OCI-M2 (cell line): ENCODE measurements at regions not wholly inside any gene's neighbourhood (a gene's known extent, or its start where the extent isn't known, plus 50 kb on each side); places are given as distances from the start of the nearest gene placed in this dataset.

Source experiments
- DNase-seq: peaks from one replicate; lab custom pipeline; 2025; ENCODE audit not compliant: unreplicated experiment; lab: John Stamatoyannopoulos, UW

GRCh38 chr2:120933693-120934573 lies 198.3 kb downstream of the GLI2 start:
- DNase-seq, result no peak

DNA sequence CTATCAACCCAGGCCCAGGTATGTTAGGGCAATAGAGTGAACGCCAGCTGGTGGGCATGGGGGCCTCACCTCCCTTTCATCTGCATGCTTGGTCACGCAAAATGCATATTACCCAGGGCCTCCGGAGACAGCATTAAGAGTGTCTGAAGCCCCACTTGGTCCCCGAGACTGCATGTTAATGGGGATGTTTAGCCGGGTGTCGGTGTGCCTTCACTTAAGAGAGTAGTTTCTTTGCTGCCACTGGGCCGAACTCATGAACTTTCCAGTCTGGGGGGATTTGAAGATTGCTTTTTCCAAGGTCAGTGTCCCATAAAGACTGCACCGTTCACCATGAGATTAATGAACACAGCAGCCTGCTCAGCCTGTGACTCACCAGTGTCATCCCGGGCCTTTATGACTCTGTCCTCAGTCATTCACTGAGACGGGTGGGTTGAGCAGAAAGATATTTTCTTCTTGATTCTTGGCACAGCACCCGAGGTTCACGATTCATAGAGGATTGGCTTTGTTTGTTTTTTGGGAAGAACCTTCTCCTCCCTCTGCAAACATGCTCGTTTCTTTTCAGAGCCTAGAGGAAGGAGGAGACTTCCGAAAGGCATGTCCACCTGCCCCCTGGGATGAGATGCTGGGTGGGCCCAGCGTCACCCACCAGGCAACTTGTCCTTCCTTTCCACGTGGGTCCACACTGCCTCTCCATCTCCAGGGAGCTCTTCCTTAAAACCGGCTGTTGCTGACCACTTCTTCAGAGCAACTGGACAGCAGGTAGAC lies 199.1 kb downstream of the GLI2 start:
- DNase-seq, result no peak

DNA sequence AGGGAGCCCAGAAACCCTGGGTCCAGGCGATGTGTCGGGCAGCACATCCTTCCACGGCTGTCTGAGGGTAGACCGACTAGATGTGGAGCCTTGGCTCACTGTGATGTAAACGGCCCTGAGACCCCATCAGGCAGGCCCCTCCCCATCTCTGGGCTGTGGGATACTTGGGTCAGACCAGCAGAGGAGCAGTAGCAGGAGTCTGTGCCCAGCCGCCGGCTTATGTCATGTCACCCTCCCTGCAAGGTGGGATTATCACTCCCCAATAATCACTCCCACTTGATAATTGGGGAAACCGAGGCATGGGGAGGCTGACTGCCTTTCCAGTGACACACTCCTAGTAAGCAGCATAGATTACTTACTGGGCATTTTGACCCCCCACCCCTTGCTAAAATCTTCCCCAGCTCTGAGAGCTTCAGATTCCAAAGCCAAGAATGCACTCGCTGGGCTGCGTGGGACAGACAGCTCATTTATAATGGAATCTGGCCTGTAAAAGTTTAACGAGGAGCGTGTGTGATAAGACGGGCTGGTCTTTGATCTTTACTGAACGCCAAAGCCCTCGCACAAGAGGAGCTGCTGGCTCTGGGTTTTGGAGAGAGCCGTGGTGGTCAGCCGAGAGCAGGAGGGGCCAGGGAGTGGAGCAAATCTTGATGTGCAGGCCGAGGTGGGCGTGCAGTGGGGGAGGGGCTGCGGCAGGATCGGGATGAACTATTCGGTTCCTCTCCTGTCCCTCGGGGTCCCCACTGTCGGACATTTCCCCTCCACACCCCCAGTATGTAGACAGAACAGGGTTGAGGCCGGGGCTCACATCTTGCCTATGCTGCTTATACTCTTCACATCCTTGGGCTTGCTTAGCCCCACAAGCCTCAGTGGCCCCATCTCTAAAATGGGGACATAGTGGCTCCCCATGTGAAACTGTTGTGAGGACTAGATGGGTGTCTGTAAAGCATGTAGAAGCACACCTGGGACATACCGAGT lies 200.0 kb downstream of the GLI2 start:
- no peak for DNase-seq

GRCh38 chr2:120936476-120937334 lies 201.0 kb downstream of the GLI2 start:
- DNase-seq, result no peak

GRCh38 chr2:120937686-120938044 lies 202.0 kb downstream of the GLI2 start:
- DNase-seq, result no peak

GRCh38 chr2:120938045-120938771 lies 202.5 kb downstream of the GLI2 start:
- no peak for DNase-seq

DNA sequence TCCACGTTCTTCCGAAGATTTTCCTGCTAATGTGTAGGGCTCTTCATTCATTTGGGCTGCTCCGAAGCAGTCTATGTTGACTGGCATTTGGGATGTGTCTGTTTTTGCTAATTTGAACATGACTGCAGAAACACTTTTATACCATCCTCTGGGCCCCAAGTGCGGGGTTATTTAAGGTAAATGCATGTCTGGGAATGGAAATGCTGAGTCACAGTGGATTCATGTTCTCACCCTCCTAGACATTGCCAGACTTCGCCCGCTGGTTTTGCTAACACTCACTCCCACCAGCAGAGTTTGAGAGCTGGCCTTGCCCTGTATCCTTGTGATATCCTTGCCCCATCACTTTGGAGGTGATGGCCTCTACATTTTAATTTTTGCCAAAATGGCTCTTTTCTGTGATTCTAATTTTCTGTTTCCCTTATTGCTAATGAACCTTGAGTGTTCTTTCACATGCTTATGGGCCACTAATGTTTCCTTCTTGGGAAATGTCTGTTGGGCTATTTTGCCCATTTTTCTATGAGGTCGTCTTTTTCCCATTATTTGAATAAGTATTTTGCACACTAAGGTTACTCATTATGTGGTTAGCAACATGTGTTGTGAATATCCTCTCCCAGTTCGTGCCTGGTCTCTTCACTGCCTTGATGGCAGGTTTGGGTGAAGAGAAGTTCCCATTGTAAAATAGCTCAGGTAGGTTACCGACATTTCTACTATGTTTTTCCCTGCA lies 204.1 kb downstream of the GLI2 start:
- no peak for DNase-seq

GRCh38 chr2:120940319-120940696 lies 204.6 kb downstream of the GLI2 start:
- DNase-seq, result no peak

- no peak for DNase-seq
Observed at GRCh38 chr2:120940726-120941256, 205.1 kb downstream of the GLI2 start.

GRCh38 chr2:120941571-120942120 lies 206.0 kb downstream of the GLI2 start:
- DNase-seq, result no peak

- no peak for DNase-seq
Observed at GRCh38 chr2:120942658-120943057, 207.0 kb downstream of the GLI2 start.

GRCh38 chr2:120943403-120944034 lies 207.9 kb downstream of the GLI2 start:
- no peak for DNase-seq

- DNase-seq, result no peak
Observed at GRCh38 chr2:120944575-120944974, 208.9 kb downstream of the GLI2 start.

GRCh38 chr2:120945091-120945490 lies 209.4 kb downstream of the GLI2 start:
- DNase-seq, result no peak

GRCh38 chr2:120945832-120946499 lies 210.3 kb downstream of the GLI2 start:
- no peak for DNase-seq

DNA sequence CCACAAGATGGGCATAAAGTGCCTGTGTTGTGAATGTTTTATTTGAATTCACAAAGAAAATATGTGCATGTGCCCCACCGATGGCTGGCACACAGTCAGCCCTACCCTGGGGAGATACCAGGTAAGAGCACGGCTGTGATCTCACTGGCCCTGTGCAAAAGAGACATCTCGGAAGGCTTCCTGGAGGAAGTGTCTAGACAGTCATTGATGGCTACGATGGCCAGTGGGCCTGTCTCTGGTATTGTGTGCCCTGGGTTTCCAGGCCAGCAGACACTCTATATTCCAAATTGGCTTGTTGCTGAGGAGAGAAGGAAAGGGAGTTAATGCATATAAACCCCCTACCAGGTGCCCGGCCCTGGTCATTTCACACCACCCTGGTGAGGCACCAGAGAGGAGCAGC lies 211.7 kb downstream of the GLI2 start:
- DNase-seq, result no peak

- DNase-seq, result no peak
Observed at GRCh38 chr2:120947982-120948661, 212.5 kb downstream of the GLI2 start.
